Epithelial cell of esophagus (primary cell): ENCODE measurements at regions not wholly inside any gene's neighbourhood (a gene's known extent, or its start where the extent isn't known, plus 50 kb on each side); places are given as distances from the start of the nearest gene placed in this dataset.

Experiments
- DNase-seq: peaks from one replicate; pipeline ENCODE4 v3.0.0; 2010; ENCODE audit warnings: low read depth
- H3K4me3 ChIP-seq: 2 replicates; pipeline ENCODE4 v1.5.1; 2011; ENCODE audit warnings: mild to moderate bottlenecking, low read length, control low read depth
- CTCF ChIP-seq: IDR thresholded peaks from 2 replicates; pipeline ENCODE4 v1.5.1; 2011; ENCODE audit warnings: low read depth, mild to moderate bottlenecking, low read length, control low read depth, inconsistent platforms; ENCODE audit not compliant: insufficient read depth; ENCODE audit errors: missing control alignments

DNA sequence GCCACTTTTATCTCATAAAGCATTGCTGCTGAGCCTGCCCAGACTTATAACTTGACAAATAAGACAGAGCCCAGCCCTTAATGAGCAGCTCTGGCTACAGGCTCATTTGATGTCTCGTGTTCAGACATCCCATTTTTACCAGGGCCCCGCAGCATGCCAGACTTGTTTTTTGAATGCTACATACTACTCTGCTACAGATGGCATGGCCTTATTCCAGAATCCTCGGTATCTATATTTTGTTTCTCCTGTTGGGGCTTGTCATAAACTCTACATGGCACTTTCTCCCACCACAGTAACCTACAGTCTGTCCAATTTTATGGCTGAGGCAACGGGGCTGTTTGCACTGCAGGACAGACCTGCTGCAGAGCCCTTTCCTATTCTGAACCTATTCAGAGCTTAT lies 179.0 kb upstream of the DDX18 start:
- TF ChIP-seq CTCF: no peak
- H3K4me3 ChIP-seq: no peak overlapping the region
- DNase-seq: no peak

DNA sequence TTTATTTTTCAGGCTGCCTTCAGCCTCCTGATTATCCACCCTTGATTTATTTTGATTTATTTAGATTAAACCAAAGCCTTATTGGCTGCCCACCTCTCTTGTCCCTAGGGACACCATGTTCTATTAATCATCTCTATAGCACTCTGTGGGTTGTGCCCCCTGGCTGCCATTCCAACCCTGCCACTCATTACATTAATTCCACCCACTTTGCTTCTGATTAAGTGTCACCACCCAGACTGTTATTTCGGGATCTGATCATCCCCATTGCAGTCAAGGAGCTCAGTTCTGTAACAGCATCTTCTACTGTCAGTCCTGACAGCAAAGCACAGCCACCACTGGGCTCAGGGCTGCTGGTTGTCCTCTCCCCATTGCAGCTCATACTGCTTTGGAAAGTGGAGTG lies 175.1 kb upstream of the DDX18 start:
- H3K4me3 ChIP-seq: no peak overlapping the region

DNA sequence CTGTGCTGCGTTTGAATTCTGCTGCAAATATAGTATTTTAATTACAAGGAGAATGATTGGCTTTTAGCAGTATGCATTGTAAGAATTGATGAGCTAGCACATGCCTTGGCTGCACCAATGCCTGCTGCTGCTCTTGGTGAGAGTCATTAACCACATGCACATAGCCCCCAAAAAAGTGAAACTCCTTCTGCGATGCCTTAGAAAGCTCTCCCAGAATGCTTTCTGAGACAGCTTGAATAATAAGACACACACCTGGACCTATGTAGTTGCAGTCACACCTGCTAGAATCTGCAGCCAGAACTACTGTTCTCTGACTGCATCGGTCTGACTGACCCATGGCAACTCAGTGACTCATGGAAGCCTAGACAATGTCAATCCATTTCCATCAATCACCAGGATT lies 170.1 kb upstream of the DDX18 start:
- no peak for DNase-seq
- no peak for TF ChIP-seq CTCF
- H3K4me3 ChIP-seq: no peak overlapping the region

More for the DNA sequence above, 175.1 kb upstream of the DDX18 start:
- no peak for TF ChIP-seq CTCF
- DNase-seq: no peak

- no peak for TF ChIP-seq CTCF
- no peak for DNase-seq
These were observed 169.0 kb upstream of the DDX18 start for GRCh38 chr2:117645458-117645857.

DNA sequence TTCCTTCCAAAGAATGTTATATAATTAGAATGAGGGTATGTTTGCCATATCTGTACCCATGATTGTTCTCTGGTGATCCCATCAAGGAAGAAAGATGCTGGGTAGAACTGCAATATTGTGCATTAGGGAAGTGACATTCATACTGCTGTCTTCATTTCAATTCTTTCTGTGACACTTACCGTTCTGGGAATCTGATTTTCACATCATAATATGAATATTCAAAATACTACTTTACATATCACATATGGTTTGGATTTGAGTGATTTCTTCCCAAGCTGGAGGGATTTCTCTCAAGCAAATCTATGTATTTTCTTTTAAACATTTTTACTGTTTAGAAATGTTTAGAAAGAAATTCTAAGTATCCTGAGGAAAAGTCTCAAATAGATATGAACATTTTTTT lies 168.4 kb upstream of the DDX18 start:
- TF ChIP-seq CTCF: no peak
- no peak for DNase-seq

More at GRCh38 chr2:117645458-117645857, 169.0 kb upstream of the DDX18 start:
- no peak overlapping the region for H3K4me3 ChIP-seq

GRCh38 chr2:117646872-117647271 lies 167.6 kb upstream of the DDX18 start:
- H3K4me3 ChIP-seq: no peak overlapping the region
- DNase-seq: no peak
- no peak for TF ChIP-seq CTCF

More for the DNA sequence above, 168.4 kb upstream of the DDX18 start:
- H3K4me3 ChIP-seq: no peak overlapping the region

DNA sequence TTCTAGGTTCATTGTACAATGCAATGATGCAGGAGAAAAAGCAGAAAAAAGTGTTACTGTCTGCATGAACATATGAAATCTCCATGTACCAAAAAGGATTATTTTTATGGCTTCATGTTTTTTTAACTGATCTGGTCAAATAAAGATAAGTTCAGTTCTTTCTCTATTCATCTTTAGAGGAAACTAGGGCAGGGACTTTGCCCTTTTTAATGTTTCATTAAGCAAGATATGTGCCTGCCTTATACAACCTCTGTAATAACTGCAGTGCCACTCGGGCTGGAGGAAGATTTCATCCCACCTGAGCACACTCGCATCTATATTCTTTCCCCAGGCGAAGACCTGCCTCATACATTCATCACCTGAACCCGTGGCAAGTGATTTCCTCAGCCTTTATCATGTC lies 157.9 kb upstream of the DDX18 start:
- no peak for TF ChIP-seq CTCF
- H3K4me3 ChIP-seq: no peak overlapping the region
- DNase-seq: no peak
